ENCODE measurements at regions not wholly inside any gene's neighbourhood (a gene's known extent, or its start where the extent isn't known, plus 50 kb on each side); places are given as distances from the start of the nearest gene placed in this dataset.

- no peak for TF ChIP-seq CTCF (IDR thresholded peaks at IDR 0.05)
- TF ChIP-seq POLR2AphosphoS5 (IDR thresholded peaks at IDR 0.05), result no peak
- no peak for TF ChIP-seq POLR2A (IDR thresholded peaks at IDR 0.05)
- no peak for TF ChIP-seq EP300 (IDR thresholded peaks at IDR 0.05)
- no peak for DNase-seq
- Histone ChIP-seq H3K27ac (no peak overlapping the region), H3K4me3 (no peak overlapping the region), H3K36me3 (no peaks in the 10 kb centered on the region), H3K9me3 (no peaks in the 10 kb centered on the region), H3K4me1 (no peaks in the 10 kb centered on the region), H3K27me3 (no peaks in the 10 kb centered on the region)
- no peak for ATAC-seq (ENCODE audit: low FRiP score in 2 of 2)
- 90 to 95% methylated on average over 5 of the region's 5 CpGs for WGBS, 2 donors
Observed at GRCh38 chr2:217033186-217033585, 173.3 kb upstream of the TNP1 start.

GRCh38 chr2:217031445-217031844 is 171.6 kb upstream of the TNP1 start:
- 57 to 65% methylated on average over 1 of the region's 1 CpG for WGBS, 2 donors
- TF ChIP-seq EP300 (IDR thresholded peaks at IDR 0.05), result no peak
- no peak for TF ChIP-seq CTCF (IDR thresholded peaks at IDR 0.05)
- no peak for TF ChIP-seq POLR2A (IDR thresholded peaks at IDR 0.05)
- no peak for TF ChIP-seq POLR2AphosphoS5 (IDR thresholded peaks at IDR 0.05)
- H3K27me3 ChIP-seq, result no peaks in the 10 kb centered on the region
- ATAC-seq (ENCODE audit: low FRiP score in 2 of 2) (no peak), DNase-seq (no peak)
- no peaks in the 10 kb centered on the region for H3K36me3 ChIP-seq
- H3K4me3 ChIP-seq, result no peak overlapping the region
- no peaks in the 10 kb centered on the region for H3K4me1 ChIP-seq
- H3K9me3 ChIP-seq, result no peaks in the 10 kb centered on the region
- H3K27ac ChIP-seq, result no peak overlapping the region

- ATAC-seq (ENCODE audit: low FRiP score in 2 of 2) (no peak), DNase-seq (no peak)
- Histone ChIP-seq H3K27ac (no peak overlapping the region), H3K27me3 (no peaks in the 10 kb centered on the region), H3K36me3 (no peaks in the 10 kb centered on the region), H3K9me3 (no peaks in the 10 kb centered on the region), H3K4me3 (no peak overlapping the region), H3K4me1 (no peaks in the 10 kb centered on the region)
- no peak for TF ChIP-seq POLR2A (IDR thresholded peaks at IDR 0.05)
- no peak for TF ChIP-seq CTCF (IDR thresholded peaks at IDR 0.05)
- TF ChIP-seq EP300 (IDR thresholded peaks at IDR 0.05), result no peak
- TF ChIP-seq POLR2AphosphoS5 (IDR thresholded peaks at IDR 0.05), result no peak
- WGBS, 2 donors, result 89 to 91% methylated on average over 6 of the region's 6 CpGs
Observed at GRCh38 chr2:217030081-217030480, 170.2 kb upstream of the TNP1 start.

- ATAC-seq (ENCODE audit: low FRiP score in 2 of 2) (no peak), DNase-seq (no peak)
- 79 to 84% methylated on average over 1 of the region's 1 CpG for WGBS, 2 donors
- TF ChIP-seq POLR2A (IDR thresholded peaks at IDR 0.05) (no peak), EP300 (IDR thresholded peaks at IDR 0.05) (no peak), POLR2AphosphoS5 (IDR thresholded peaks at IDR 0.05) (no peak), CTCF (IDR thresholded peaks at IDR 0.05) (no peak)
- no peak overlapping the region for H3K4me3 ChIP-seq
- H3K36me3 ChIP-seq, result no peaks in the 10 kb centered on the region
- H3K27ac ChIP-seq, result no peak overlapping the region
- H3K9me3 ChIP-seq, result no peaks in the 10 kb centered on the region
- H3K4me1 ChIP-seq, result no peaks in the 10 kb centered on the region
- no peaks in the 10 kb centered on the region for H3K27me3 ChIP-seq
Observed at GRCh38 chr2:217028128-217028527, 168.3 kb upstream of the TNP1 start.

- no peak for DNase-seq
- no peaks in the 10 kb centered on the region for H3K9me3 ChIP-seq
Observed at GRCh38 chr2:217027414-217027813, 167.6 kb upstream of the TNP1 start.

More at GRCh38 chr2:217027414-217027813, 167.6 kb upstream of the TNP1 start:
- 65 to 83% methylated on average over 1 of the region's 1 CpG for WGBS, 2 donors
- H3K27ac ChIP-seq, result no peak overlapping the region
- H3K36me3 ChIP-seq, result no peaks in the 10 kb centered on the region
- no peaks in the 10 kb centered on the region for H3K4me1 ChIP-seq
- no peak for ATAC-seq (ENCODE audit: low FRiP score in 2 of 2)
- H3K27me3 ChIP-seq, result no peaks in the 10 kb centered on the region
- TF ChIP-seq EP300 (IDR thresholded peaks at IDR 0.05) (no peak), CTCF (IDR thresholded peaks at IDR 0.05) (no peak), POLR2AphosphoS5 (IDR thresholded peaks at IDR 0.05) (no peak), POLR2A (IDR thresholded peaks at IDR 0.05) (no peak)
- no peak overlapping the region for H3K4me3 ChIP-seq
